GM21723 (cell line): ENCODE measurements at regions not wholly inside any gene's neighbourhood (a gene's known extent, or its start where the extent isn't known, plus 50 kb on each side); places are given as distances from the start of the nearest gene placed in this dataset.

Experiments
- ATAC-seq: cut with Tn5 transposase; IDR thresholded peaks from one replicate; pipeline ENCODE4 v1.9.1; 2021; ENCODE audit warnings: mild to moderate bottlenecking, moderate library complexity; ENCODE audit not compliant: unreplicated experiment

GRCh38 chr15:93882141-93882540 lies 349.2 kb upstream of the MCTP2 start:
- no peak for ATAC-seq

GRCh38 chr15:93881310-93881709 lies 350.1 kb upstream of the MCTP2 start:
- ATAC-seq, result no peak

GRCh38 chr15:93880358-93880757 lies 351.0 kb upstream of the MCTP2 start:
- ATAC-seq, result no peak

DNA sequence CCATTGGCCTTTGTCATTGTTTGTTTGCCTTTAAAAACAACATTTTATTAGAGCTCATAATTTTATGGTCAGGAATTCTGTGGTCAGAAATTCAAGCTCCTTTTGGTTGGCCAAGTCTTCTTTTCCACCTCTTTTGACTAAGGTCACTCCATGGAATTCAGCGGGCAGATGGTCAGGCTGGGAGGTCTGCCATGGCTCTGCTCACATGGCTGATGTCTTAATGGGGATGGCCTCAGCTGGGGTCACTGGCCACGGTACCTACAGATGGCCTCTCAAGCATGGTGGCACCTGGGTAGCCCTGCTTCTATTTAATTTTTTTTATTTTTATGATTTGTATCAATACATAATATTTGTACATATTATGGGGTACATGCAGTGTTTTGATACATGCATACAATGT lies 360.8 kb upstream of the MCTP2 start:
- ATAC-seq, result no peak

DNA sequence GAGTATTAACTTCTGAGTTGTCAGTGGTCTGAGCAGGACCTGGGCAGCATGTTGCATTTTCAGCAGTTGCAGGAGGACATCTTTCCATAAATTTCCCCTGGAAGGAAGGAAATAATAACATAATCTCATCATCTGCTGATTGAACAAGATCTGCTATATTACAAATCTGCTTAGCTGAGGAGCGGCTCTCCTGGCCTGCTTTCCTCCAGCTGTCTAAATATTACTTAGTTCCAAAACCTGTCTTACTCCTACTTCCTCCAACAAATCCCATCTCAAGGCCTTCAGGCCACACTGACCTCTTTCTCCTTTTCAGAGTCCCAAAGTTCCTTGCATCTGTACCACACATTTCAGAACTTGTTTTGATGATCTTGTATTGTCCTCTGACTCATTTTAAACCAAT lies 364.4 kb upstream of the MCTP2 start:
- ATAC-seq, result no peak

DNA sequence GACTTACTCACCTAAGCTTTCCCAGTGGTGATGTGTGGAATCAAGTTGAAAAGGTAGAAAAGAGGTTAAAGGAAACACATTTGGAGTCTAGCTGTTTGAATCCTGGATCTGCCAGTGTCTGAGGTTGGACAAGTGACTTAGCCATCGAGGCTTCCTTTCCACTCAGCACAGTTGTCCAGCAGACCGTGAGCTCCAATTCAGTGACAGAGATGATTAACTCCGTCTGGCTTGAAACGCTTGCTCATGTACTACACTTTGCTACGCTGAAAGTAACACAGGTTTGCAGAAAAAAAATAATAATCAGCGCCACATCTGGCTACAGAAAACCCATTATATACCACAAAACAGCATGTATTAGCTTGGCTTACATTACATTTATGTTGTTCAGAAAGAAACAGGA lies 364.9 kb upstream of the MCTP2 start:
- no peak for ATAC-seq

GRCh38 chr15:93865586-93865985 lies 365.8 kb upstream of the MCTP2 start:
- ATAC-seq, result no peak

- no peak for ATAC-seq
Observed at GRCh38 chr15:93862791-93863190, 368.6 kb upstream of the MCTP2 start.

GRCh38 chr15:93861956-93862741 lies 369.2 kb upstream of the MCTP2 start:
- no peak for ATAC-seq

GRCh38 chr15:93861413-93861812 lies 369.9 kb upstream of the MCTP2 start:
- ATAC-seq, result no peak

- no peak for ATAC-seq
Observed at GRCh38 chr15:93860701-93861100, 370.7 kb upstream of the MCTP2 start.

DNA sequence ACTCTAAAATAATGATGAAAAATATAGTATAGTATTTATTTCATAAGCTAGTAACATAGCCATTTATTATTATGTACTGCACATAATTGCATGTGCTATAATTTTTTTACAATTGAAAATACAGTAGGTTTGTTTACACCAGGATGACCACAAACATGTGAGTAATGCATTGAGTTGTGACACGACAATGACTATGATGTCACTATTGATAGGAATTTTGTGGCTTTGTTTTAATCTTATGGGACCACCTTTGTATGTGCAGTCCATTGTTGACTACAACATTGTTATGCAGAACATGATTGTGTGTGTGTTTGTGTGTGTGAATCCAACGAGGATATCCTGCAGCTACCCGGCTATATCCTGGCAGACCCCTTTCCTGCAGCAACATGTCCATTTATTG lies 372.2 kb upstream of the MCTP2 start:
- ATAC-seq, result no peak

GRCh38 chr15:93855181-93855826 lies 376.1 kb upstream of the MCTP2 start:
- ATAC-seq, result no peak

DNA sequence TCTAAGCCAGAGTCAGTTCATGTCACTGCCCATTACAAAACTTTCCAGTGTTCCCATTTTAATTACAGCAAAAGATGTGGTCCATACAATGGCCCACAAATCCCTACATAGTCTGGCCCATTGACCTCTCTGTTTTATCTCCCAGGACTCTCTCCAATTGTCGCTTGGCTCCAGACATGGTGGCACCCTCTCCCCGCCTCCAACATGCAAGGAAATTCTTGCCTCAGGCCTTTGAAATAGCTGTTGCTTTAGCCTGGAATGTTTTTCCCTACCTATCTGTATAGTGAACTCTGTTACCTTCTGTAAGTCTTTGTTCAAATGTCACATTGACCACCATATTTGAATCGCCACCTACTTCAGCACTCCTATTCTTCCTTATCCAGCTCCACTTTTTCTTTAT lies 377.3 kb upstream of the MCTP2 start:
- ATAC-seq, result no peak

- no peak for ATAC-seq
Observed at GRCh38 chr15:93852761-93853160, 378.6 kb upstream of the MCTP2 start.

DNA sequence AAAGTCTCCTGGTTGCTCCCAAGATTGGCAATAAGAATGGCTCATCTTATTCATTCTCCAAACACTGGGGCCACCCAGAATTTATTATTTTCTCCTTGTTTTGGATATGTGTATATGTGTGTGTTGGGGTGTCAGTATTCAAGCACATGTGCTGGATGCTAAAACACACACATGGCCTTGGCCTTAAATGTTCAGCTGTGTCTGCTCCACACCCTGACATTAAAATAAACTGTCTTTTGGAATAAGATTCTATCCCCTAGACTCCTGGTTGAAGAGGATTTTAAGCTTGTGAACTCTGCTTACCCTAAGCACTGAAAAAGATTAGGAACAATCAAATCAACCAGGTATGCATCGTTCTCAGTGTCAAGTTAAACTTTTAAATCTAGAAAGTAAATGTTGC lies 382.9 kb upstream of the MCTP2 start:
- no peak for ATAC-seq

- ATAC-seq, result no peak
Observed at GRCh38 chr15:93848076-93848475, 383.3 kb upstream of the MCTP2 start.

DNA sequence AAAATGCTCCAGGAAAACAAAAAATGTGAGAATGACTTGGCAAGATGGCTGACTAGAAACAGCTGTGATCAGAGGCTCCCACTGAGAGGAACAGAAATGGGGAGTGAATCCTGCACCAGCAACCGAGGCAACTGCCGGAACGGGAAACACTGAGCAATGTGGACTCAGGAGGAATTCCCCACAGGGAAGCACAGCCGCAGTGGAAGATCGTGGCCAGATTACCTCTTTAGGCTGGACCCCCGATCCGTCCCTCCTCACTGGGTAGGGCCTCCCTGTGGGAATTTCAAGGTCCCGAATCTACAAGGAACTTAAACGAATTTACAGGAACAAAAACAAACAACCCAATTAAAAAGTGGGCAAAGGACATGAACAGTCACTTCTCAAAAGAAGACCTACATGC lies 385.2 kb upstream of the MCTP2 start:
- ATAC-seq, result no peak

- no peak for ATAC-seq
Observed at GRCh38 chr15:93837450-93837849, 393.9 kb upstream of the MCTP2 start.

DNA sequence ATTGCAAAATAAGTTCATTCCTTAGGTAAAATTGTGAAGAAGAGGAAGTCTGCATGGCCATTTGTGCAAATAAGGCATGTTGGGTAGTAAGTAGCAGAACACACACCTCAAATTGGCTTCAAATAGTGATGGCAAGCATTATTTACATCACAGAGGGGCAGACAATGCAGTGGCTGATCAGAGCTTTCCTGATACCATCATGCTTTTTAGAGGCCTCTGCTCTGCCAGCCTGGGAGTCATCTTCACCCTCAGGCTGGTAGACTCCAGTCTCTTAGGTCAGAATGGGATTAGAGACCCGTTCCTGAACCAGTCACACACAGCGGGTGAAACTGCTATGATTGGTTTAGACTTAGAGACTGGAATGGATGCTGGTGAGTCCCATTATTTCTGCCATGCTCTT lies 396.0 kb upstream of the MCTP2 start:
- ATAC-seq, result no peak

DNA sequence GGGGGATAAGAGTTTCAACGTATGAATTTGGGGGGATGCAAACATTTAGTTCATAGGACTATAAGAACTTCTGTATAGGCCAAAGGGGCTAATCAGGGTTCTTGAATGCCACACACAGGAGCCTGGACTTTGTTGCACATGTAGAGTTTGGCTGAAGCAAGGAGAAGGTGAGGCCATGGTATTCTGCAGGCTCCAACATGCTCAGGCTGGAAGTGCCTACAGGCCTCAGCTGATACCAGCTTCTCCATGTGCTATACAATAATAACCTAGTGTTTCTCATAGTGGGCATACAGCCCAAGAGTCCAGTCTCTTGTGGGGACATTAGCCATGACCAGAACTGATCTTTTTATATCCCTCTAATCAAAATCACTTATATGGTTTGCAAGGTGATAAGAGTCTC lies 399.7 kb upstream of the MCTP2 start:
- ATAC-seq, result no peak

DNA sequence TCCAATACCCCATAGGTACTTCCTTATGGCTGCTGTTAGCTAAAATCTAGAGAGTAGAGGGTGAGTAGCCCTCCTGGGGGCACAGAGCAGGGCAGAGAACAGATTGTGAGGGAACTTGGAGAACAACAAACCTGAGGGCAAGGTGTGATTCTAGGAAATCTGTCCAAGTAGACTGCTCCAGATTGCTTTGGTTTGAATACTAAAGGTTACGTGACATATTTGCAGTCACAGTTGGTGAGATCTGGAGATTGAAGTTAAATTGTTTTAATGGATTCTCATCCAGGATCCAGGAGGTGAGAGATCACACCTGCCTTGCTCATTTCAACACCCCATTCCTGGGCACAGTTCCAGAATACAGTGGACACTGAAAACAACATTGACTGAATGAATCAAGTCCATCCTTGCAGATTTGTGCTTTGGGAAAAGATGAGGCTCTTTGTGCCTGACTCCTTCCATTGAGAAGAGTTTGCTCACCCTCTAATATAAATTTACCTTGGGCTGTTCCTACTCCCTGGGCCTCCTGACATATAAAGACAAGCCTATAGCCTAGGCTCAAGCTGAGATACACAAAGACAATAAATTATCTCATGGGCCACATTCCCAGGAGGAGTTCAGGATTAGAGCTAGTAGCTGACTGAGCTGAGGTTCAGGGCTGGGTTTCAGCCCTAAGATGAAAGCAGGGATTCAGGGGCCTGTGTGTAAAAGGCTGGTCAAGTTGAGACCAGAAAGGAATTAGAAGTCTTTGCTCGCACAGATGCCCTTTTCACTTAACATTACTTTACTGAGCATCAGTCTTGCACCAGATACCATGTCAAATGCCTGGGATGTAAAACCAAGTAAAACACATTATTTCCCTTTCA lies 400.9 kb upstream of the MCTP2 start:
- no peak for ATAC-seq
